C4-2B (cell line): ENCODE measurements at regions not wholly inside any gene's neighbourhood (a gene's known extent, or its start where the extent isn't known, plus 50 kb on each side); places are given as distances from the start of the nearest gene placed in this dataset.

Experiments used
- ZFX ChIP-seq: fragments of 450-650 bp; IDR thresholded peaks from 2 replicates; pipeline ENCODE4 v1.6.1; 2017
- TF ChIP-seq, protein P1 (sequence below): fragments of 450-650 bp; conservative IDR thresholded peaks from 2 replicates; pipeline ENCODE4 v1.5.1; 2017; ENCODE audit warnings: mild to moderate bottlenecking

DNA sequence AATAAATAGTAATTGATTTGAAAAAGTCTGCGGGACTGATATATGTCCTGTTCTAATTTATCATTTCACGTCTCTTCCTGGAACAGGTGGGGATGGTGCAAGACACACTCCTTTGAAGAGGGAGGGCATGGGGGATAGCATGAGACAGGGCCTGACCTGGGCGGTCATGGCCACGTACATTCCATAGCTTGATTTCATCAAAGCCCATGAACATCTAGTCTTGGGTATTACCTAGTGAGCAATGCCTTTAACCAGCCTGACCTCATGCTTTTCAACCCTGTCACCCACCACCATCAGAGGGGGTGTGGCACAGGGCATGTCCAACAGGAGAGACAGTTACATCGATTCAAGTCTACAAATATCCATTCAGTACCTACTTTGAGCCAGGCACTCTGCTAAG is 52.3 kb upstream of the HOPX start:
- TF ChIP-seq, protein P1, sequence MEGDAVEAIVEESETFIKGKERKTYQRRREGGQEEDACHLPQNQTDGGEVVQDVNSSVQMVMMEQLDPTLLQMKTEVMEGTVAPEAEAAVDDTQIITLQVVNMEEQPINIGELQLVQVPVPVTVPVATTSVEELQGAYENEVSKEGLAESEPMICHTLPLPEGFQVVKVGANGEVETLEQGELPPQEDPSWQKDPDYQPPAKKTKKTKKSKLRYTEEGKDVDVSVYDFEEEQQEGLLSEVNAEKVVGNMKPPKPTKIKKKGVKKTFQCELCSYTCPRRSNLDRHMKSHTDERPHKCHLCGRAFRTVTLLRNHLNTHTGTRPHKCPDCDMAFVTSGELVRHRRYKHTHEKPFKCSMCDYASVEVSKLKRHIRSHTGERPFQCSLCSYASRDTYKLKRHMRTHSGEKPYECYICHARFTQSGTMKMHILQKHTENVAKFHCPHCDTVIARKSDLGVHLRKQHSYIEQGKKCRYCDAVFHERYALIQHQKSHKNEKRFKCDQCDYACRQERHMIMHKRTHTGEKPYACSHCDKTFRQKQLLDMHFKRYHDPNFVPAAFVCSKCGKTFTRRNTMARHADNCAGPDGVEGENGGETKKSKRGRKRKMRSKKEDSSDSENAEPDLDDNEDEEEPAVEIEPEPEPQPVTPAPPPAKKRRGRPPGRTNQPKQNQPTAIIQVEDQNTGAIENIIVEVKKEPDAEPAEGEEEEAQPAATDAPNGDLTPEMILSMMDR = no peak
- TF ChIP-seq ZFX = no peak
